ENCODE measurements at regions not wholly inside any gene's neighbourhood (a gene's known extent, or its start where the extent isn't known, plus 50 kb on each side); places are given as distances from the start of the nearest gene placed in this dataset.

GRCh38 chr12:128052777-128053176 is 214.2 kb upstream of the TMEM132C start:
- no peak for TF ChIP-seq CTCF (IDR thresholded peaks at IDR 0.05; ENCODE audit: insufficient read depth, missing control alignments)
- no peak for DNase-seq (ENCODE audit: insufficient read length, low spot score)
- no peak for FAIRE-seq

GRCh38 chr12:128055567-128055966 is 211.4 kb upstream of the TMEM132C start:
- DNase-seq (ENCODE audit: insufficient read length, low spot score) (no peak), FAIRE-seq (no peak)
- no peak for TF ChIP-seq CTCF (IDR thresholded peaks at IDR 0.05; ENCODE audit: insufficient read depth, missing control alignments)

- DNase-seq (ENCODE audit: insufficient read length, low spot score) (no peak), FAIRE-seq (no peak)
Observed at GRCh38 chr12:128056136-128056801, 210.7 kb upstream of the TMEM132C start.

GRCh38 chr12:128057586-128057985 is 209.4 kb upstream of the TMEM132C start:
- DNase-seq (ENCODE audit: insufficient read length, low spot score) (no peak), FAIRE-seq (no peak)
- no peak for TF ChIP-seq CTCF (IDR thresholded peaks at IDR 0.05; ENCODE audit: insufficient read depth, missing control alignments)

More at GRCh38 chr12:128056136-128056801, 210.7 kb upstream of the TMEM132C start:
- TF ChIP-seq CTCF (IDR thresholded peaks at IDR 0.05; ENCODE audit: insufficient read depth, missing control alignments) = no peak

GRCh38 chr12:128059621-128060370 is 207.2 kb upstream of the TMEM132C start:
- DNase-seq (ENCODE audit: insufficient read length, low spot score) (no peak), FAIRE-seq (no peak)
- TF ChIP-seq CTCF (IDR thresholded peaks at IDR 0.05; ENCODE audit: insufficient read depth, missing control alignments) = no peak

- TF ChIP-seq CTCF (IDR thresholded peaks at IDR 0.05; ENCODE audit: insufficient read depth, missing control alignments) = no peak
- no peak for DNase-seq (ENCODE audit: insufficient read length, low spot score)
- FAIRE-seq = no peak
Observed at GRCh38 chr12:128068211-128068610, 198.8 kb upstream of the TMEM132C start.
